Uterus (tissue), 2 donors: ENCODE measurements at regions not wholly inside any gene's neighbourhood (a gene's known extent, or its start where the extent isn't known, plus 50 kb on each side); places are given as distances from the start of the nearest gene placed in this dataset.

Experiments used
- CTCF ChIP-seq, 4 experiments: fragments of 200-600 bp in 2 of 4; fragments of 450-650 bp in 2 of 4; sonication (generic) in 2 of 4; IDR thresholded peaks; one replicate each; pipeline ENCODE4 v1.5.1; 2016 to 2019; ENCODE audit warnings: antibody characterized with exemption in 4 of 4, mild to moderate bottlenecking in 2 of 4, moderate library complexity in 1 of 4
- POLR2A ChIP-seq, 2 donors: fragments of 450-650 bp; IDR thresholded peaks; one replicate each; pipeline ENCODE4 v1.6.1; 2016; ENCODE audit warnings: antibody characterized with exemption in 2 of 2, mild to moderate bottlenecking in 1 of 2, moderate library complexity in 1 of 2

- TF ChIP-seq CTCF (IDR thresholded peaks at IDR 0.05) (no peak), POLR2A (IDR thresholded peaks at IDR 0.05) (no peak)
These were observed 65.9 kb downstream of the SPATA31D1 start for GRCh38 chr9:82054264-82055015.
